ENCODE measurements at regions not wholly inside any gene's neighbourhood (a gene's known extent, or its start where the extent isn't known, plus 50 kb on each side); places are given as distances from the start of the nearest gene placed in this dataset.
"Not testable (repeated sequence)": the region's sequence is repeated elsewhere in the genome, so short reads cannot be mapped to it uniquely, and the experiment has no call there.

DNA sequence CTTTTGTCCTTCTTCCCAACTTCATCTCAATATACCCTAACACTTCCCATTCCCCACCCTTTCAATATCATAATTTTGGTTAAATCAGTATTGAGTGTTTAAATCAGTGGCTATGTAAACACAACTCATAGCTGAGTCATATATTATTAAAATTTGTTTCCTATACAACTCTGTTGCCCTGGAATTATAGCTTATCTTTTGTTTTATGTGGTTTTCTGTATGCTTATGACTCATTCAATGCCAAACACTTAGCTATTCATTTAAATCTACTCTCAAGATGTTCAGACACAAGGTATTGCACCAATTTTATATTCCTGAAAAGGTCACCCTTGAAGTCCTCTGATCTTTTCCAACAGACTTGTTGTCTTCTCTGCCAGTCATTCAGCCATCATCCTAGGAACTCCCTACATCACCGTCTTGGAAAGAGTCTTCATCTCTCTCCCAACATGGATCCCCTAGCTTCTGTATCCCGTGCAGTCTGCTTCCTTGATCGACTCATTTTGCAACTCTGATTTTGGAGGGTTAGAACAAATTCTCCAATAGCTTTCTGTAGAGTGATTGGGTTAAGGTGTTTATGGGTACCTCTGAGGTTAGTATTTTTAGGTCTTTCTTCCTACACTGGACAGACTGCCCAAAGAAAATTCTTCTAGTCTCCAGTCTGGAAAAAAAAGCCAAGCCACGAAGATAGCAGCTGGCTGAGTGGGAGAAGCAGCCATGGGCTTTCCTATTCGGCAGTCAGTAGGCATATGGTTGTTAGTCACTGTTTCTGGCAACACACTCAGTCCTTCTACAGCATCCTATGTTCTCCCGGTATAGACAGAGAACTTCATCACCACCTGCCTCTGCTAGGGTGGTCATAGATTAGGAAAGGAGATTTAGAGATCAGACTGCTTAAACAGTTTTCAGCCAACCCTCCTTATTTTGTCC, 102.1 kb downstream of the CRPPA start:
- no peak for DNase-seq

- no peak for DNase-seq
These were observed 102.9 kb downstream of the CRPPA start for GRCh38 chr7:16318463-16318862.

GRCh38 chr7:16317406-16317805, 103.9 kb downstream of the CRPPA start:
- DNase-seq = no peak

GRCh38 chr7:16315280-16315679, 106.1 kb downstream of the CRPPA start:
- DNase-seq = no peak

DNA sequence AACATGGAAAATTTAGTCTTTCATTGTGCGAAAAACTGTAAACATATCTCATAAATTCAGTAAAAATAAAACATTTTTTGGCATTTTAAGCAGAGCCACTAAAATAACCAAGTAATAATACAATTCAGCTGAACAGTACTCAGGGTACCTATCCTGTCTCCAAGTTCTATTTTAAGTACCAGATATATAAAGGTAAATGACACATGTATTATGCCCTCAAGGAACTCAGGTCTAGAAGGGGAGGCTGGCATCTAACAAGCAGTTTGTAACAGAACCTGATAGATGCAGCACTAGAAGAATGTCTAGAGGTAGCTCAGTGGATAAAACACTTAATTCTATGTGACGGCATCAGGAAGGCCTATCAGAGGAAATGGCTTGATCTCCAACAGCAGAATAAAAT, 112.2 kb downstream of the CRPPA start:
- DNase-seq = no peak

GRCh38 chr7:16301291-16301690, 120.0 kb downstream of the CRPPA start:
- no peak for DNase-seq

DNA sequence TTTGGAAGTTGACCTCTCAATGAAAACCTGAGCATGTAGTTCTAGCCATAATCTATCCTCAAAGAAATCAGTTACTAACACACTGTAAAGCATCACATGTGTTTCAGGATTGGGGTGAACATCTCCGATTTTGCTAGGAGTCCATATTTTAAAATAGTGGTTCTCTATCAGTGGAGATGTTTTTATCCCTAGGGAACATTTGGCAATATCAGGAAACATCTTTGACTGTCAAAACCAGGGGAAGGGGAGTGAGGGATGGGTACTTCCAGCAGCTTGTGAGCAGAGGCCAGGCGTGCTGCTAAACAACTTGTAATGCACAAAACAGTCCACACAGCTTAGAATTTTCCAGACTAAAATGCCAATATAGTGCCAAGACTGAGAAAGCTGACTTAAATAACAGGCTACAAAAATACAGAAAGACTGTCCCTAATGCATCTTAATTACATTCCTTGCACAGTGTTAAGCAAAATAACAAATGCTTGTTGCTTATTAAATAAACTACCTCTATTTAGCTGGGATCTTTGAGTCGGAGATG, 120.9 kb downstream of the CRPPA start:
- DNase-seq = no peak

GRCh38 chr7:16299853-16300252, 121.5 kb downstream of the CRPPA start:
- no peak for DNase-seq

- no peak for DNase-seq
These were observed 123.1 kb downstream of the CRPPA start for GRCh38 chr7:16298221-16298620.

GRCh38 chr7:16295558-16295957, 125.8 kb downstream of the CRPPA start:
- DNase-seq = no peak

DNA sequence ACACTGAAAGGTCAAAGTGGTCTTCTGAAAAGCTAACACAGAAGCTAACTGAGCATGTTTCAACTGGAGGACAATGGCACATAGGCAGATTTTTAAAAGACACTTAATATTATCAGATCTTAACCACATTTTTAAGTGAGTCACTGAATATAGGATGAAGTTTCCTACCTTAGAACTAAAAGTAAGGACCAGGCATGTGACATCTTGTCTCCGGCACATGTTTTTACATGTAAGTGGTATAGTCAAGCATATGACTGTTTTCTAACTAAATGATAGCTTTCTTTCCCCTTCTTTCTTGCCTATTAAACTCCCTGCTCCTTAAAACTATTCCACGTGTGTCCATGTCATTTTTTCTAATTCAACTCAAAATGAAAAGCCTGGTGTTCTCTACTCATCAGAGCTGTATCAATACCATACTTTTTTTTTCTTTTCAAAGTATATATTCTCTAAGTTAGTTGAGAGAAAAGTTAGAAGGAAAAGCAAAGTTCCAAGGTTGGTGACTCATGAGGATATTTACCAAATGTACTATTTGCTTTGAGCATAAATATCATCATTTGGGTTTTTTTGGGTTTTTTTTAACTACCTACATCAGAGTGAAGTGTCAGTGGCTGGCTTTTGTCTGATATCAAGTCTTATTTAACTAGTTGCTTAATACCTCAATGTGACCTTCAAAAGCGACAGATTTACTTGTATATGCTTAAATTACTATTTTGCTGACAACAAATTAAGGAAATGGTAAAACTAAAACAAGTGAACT, 127.5 kb downstream of the CRPPA start:
- DNase-seq = no peak

GRCh38 chr7:16284581-16284980, 136.8 kb downstream of the CRPPA start:
- DNase-seq = no peak

DNA sequence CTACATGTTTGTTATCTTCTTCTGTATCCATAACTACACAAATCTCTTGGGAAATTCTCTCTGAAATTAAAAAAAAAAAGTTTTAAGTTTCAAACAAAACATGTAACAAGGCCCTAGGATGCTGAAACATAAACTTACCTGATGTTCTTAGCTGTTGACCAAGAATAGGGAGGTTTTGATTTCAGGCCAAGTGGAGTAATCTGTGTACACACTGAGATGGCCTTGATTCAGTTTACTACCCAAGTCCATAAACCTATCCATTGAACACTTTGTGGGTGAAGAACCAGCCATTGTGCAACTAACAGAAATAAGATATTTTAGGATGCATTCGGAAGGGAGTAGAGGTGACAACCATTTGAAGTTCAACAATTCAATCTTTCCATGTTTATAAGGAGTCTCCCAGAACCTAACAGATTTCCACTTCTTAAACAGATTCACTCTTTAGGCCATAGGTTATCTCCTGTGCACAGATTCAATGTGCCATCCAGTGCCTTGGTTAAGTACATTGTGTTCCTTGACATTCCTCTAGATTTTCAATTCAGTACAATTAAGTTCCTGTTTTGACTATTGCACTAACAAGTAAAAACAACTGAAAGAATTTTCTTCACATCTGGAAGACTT, 143.1 kb downstream of the CRPPA start:
- no peak for DNase-seq

GRCh38 chr7:16271990-16272665, 149.2 kb downstream of the CRPPA start:
- no peak for DNase-seq

DNA sequence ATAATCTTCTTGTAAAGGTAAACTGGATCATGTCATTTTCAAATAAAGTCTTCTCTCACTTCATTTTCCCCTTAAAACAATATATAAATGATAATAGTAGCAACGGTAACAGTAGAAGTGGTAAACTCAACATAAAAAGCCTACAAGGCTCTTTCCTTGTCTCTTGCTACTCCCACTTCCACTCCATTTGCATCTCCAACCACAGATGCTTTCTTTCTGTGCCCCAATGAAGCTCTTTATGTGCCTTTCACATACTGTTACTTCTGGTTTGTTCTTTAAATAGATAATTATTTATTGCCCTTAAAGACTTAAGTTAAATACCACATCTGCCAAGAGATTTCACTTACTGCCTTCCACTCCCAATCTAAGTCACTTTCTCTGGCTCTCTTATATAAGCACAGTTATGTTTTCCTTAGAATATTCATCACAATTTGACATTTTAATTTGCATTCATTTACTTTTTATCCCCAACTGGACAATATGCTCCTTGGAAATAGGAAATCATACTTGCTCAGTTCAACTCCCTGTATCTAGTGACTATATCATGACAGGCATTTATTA, 149.9 kb downstream of the CRPPA start:
- DNase-seq = no peak

GRCh38 chr7:16270844-16271243, 150.5 kb downstream of the CRPPA start:
- DNase-seq = no peak

DNA sequence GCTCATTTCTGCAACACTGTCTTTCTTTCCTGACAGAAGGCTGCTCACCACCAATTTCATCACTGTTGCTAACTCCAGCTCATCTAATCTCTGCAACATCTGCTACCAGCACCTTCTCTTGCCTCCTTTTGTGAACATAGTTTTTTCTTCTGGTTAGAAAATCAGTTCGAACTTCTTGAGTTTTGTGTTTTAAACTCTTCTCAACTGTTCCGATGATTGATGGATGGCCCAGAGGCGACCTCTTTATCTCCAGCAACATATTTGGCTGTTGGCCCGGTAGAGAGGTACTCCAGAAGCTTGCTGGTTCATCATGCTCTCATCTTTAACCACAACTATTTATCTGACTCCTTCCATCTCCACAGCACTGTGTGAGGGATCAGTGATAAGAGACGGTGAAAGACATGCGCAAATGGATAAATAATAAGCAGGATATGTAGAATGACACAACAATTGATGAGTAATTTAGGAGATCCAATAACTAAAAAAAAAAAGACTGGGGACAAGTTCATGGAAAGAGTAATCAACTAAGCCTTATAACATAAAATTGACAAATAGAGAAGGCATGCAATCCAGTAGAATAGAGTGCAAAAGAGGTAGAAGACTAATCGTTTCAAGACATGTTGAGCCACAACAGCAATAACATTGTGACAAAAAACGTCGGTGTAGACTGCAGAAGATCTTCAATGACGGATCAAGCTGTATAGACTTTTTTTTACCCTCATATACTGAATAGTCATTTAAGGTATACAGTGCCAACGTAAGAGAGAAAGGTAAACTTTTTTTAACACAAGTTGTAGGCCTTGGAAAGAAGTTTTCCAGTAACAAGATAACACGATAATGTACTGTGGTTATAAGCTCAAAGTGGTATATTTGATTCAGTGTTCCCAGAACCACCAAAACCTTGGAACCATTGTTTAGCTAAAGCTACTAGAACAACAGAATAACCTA, 152.2 kb downstream of the CRPPA start:
- no peak for DNase-seq

GRCh38 chr7:16267953-16268820, 153.2 kb downstream of the CRPPA start:
- DNase-seq = no peak

DNA sequence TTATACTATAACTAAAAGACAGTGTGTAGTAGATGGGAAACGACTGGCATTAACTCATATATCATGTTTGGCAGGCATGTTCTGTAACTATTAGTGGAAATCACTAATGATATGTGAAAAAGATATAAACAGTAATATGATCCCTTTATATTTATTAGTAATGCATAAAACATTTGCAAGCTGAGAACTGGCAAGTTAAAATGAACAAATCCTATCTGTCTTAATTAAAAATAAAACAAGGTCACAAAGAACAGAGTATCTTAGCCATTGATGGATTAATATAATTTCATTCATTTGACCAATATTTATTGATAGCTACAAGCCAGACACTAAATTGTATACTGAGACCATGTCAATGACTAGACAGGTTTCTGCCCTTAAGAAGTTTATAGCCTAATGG, 154.5 kb downstream of the CRPPA start:
- DNase-seq = no peak

DNA sequence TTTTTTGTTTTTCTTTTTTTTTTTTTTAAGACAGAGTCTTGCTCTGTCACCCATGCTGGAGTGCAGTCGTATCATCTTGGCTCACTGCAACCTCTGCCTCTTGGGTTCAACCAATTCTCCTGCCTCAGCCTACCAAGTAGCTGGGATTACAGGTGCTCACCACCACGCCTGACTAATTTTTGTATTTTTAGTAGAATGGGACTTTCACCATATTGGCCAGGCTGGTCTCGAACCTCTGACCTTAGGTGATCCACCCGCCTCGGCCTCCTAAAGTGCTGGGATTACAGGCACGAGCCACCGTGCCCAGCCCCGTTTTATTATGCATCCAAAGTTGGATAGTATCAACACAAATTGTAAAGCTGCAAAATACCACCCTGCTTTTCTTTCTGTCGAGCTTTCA, 154.9 kb downstream of the CRPPA start:
- not testable (repeated sequence) for DNase-seq
